ENCODE measurements at regions not wholly inside any gene's neighbourhood (a gene's known extent, or its start where the extent isn't known, plus 50 kb on each side); places are given as distances from the start of the nearest gene placed in this dataset.

DNA sequence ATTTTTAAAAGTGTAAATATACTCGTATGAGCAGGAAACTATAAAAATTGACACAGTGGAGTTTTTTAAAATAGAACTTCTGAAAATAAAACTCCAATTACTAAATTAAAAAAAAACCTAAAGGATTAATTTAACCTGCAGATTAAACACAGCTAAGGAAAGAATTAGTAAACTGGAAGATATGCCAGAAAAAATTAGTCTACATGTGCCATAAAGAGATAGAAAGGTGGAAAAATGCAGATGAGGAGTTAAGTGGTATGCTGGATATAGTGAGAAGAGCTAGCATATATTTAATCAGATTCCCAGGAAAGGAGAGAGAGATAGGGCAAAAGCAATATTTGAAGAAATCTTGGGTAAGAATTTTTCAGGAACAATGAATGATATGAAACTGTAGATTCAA lies 315.8 kb upstream of the CADM1 start:
- no peak overlapping the region for H3K4me3 ChIP-seq
- DNase-seq (ENCODE audit: low read depth in 1 of 2, low spot score in 1 of 2) = no peak
- CTCF ChIA-PET = no interaction called here
- H3K4me1 ChIP-seq = no peaks in the 10 kb centered on the region
- H3K27ac ChIP-seq = no peak overlapping the region
- POLR2A ChIA-PET = no interaction called here
- no peak for FAIRE-seq
- ATAC-seq = no peak
- TF ChIP-seq KDM5A (IDR thresholded peaks at IDR 0.05) (no peak), POLR2AphosphoS2 (conservative IDR thresholded peaks at IDR 0.05; ENCODE audit: low read length) (no peak), EP300 (IDR thresholded peaks at IDR 0.05) (no peak), HOXB5 (CRISPR knock-in tag; IDR thresholded peaks at IDR 0.05) (no peak), GATA3 (IDR thresholded peaks at IDR 0.05; ENCODE audit: borderline replicate concordance) (no peak), ZSCAN20 (CRISPR knock-in tag; IDR thresholded peaks at IDR 0.05) (no peak), FOSL2 (IDR thresholded peaks at IDR 0.05) (no peak), FOSL2 (CRISPR knock-in tag; IDR thresholded peaks at IDR 0.05) (no peak), NPAS2 (CRISPR knock-in tag; IDR thresholded peaks at IDR 0.05; ENCODE audit: borderline replicate concordance) (no peak), ZC3H11A (IDR thresholded peaks at IDR 0.05) (no peak), BHLHE40 (IDR thresholded peaks at IDR 0.05; ENCODE audit: low read depth, low read length) (no peak), CHD2 (IDR thresholded peaks at IDR 0.05; ENCODE audit: low read length, partially characterized antibody) (no peak)
- TF ChIP-seq, protein P1, sequence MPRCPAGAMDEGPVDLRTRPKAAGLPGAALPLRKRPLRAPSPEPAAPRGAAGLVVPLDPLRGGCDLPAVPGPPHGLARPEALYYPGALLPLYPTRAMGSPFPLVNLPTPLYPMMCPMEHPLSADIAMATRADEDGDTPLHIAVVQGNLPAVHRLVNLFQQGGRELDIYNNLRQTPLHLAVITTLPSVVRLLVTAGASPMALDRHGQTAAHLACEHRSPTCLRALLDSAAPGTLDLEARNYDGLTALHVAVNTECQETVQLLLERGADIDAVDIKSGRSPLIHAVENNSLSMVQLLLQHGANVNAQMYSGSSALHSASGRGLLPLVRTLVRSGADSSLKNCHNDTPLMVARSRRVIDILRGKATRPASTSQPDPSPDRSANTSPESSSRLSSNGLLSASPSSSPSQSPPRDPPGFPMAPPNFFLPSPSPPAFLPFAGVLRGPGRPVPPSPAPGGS (IDR thresholded peaks at IDR 0.05) = no peak
- TF ChIP-seq, protein P2, sequence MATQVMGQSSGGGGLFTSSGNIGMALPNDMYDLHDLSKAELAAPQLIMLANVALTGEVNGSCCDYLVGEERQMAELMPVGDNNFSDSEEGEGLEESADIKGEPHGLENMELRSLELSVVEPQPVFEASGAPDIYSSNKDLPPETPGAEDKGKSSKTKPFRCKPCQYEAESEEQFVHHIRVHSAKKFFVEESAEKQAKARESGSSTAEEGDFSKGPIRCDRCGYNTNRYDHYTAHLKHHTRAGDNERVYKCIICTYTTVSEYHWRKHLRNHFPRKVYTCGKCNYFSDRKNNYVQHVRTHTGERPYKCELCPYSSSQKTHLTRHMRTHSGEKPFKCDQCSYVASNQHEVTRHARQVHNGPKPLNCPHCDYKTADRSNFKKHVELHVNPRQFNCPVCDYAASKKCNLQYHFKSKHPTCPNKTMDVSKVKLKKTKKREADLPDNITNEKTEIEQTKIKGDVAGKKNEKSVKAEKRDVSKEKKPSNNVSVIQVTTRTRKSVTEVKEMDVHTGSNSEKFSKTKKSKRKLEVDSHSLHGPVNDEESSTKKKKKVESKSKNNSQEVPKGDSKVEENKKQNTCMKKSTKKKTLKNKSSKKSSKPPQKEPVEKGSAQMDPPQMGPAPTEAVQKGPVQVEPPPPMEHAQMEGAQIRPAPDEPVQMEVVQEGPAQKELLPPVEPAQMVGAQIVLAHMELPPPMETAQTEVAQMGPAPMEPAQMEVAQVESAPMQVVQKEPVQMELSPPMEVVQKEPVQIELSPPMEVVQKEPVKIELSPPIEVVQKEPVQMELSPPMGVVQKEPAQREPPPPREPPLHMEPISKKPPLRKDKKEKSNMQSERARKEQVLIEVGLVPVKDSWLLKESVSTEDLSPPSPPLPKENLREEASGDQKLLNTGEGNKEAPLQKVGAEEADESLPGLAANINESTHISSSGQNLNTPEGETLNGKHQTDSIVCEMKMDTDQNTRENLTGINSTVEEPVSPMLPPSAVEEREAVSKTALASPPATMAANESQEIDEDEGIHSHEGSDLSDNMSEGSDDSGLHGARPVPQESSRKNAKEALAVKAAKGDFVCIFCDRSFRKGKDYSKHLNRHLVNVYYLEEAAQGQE (IDR thresholded peaks at IDR 0.05) = no peak
- TF ChIP-seq, protein P3, sequence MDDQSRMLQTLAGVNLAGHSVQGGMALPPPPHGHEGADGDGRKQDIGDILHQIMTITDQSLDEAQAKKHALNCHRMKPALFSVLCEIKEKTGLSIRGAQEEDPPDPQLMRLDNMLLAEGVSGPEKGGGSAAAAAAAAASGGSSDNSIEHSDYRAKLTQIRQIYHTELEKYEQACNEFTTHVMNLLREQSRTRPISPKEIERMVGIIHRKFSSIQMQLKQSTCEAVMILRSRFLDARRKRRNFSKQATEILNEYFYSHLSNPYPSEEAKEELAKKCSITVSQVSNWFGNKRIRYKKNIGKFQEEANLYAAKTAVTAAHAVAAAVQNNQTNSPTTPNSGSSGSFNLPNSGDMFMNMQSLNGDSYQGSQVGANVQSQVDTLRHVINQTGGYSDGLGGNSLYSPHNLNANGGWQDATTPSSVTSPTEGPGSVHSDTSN (IDR thresholded peaks at IDR 0.05) = no peak
- TF ChIP-seq, protein P4, sequence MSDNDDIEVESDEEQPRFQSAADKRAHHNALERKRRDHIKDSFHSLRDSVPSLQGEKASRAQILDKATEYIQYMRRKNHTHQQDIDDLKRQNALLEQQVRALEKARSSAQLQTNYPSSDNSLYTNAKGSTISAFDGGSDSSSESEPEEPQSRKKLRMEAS (IDR thresholded peaks at IDR 0.05) = no peak
- WGBS (ENCODE audit: missing lambda C conversion rate) = 0% methylated on average over 1 of the region's 1 CpG
- no peak overlapping the region for H3K4me2 ChIP-seq
- H3K9me3 ChIP-seq = no peaks in the 10 kb centered on the region

DNA sequence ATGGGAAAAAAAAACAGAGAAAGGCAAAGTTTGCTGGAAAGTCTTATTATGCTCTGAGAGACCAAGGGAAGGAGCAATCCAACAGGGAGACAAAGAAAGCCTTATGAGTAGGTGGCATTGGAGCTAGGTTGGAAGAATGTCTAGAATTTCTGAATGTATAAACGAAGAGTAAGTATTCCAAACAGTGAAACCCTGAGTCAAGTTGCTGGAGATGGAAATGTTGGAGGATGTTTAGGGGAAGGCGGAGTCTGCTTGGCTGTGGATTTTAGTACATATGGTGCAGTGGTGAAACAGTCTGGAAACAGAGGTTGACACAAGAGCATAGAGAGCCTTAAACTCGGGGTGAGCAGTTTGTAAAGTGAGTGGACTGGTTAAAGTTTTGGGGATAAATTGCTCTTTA lies 314.8 kb upstream of the CADM1 start:
- CTCF ChIA-PET = interaction anchor here (0.7 kb wide), 1 partner anchor 17 kb away, joined by 4 read pairs; no protein-coding TSS in a partner anchor
- ATAC-seq = no peak
- WGBS (ENCODE audit: missing lambda C conversion rate) = 1% methylated on average over 3 of the region's 3 CpGs
- H3K9me3 ChIP-seq = no peaks in the 10 kb centered on the region
- DNase-seq (ENCODE audit: low read depth in 1 of 2, low spot score in 1 of 2) = no peak
- POLR2A ChIA-PET = no interaction called here
- no peak for FAIRE-seq
- no peak overlapping the region for H3K27ac ChIP-seq
- no peaks in the 10 kb centered on the region for H3K4me1 ChIP-seq
- H3K4me3 ChIP-seq = no peak overlapping the region
- no peak overlapping the region for H3K4me2 ChIP-seq
- TF ChIP-seq, protein P5, sequence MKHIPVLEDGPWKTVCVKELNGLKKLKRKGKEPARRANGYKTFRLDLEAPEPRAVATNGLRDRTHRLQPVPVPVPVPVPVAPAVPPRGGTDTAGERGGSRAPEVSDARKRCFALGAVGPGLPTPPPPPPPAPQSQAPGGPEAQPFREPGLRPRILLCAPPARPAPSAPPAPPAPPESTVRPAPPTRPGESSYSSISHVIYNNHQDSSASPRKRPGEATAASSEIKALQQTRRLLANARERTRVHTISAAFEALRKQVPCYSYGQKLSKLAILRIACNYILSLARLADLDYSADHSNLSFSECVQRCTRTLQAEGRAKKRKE (CRISPR knock-in tag; IDR thresholded peaks at IDR 0.05; ENCODE audit: low read depth) = no peak
- TF ChIP-seq ZNF302 (CRISPR knock-in tag; IDR thresholded peaks at IDR 0.05) (no peak), TP53 (CRISPR knock-in tag; IDR thresholded peaks at IDR 0.05) (no peak), POLR2AphosphoS2 (conservative IDR thresholded peaks at IDR 0.05; ENCODE audit: low read length) (no peak), RARB (CRISPR knock-in tag; IDR thresholded peaks at IDR 0.05) (no peak), HOXB13 (CRISPR knock-in tag; IDR thresholded peaks at IDR 0.05; ENCODE audit: low read depth) (no peak), MAFK (IDR thresholded peaks at IDR 0.05; ENCODE audit: partially characterized antibody) (no peak), RNF2 (IDR thresholded peaks at IDR 0.05; ENCODE audit: borderline replicate concordance, low read depth) (no peak), CHD2 (IDR thresholded peaks at IDR 0.05; ENCODE audit: low read length, partially characterized antibody) (no peak), NPAS2 (CRISPR knock-in tag; IDR thresholded peaks at IDR 0.05; ENCODE audit: borderline replicate concordance) (no peak)
- TF ChIP-seq, protein P6, sequence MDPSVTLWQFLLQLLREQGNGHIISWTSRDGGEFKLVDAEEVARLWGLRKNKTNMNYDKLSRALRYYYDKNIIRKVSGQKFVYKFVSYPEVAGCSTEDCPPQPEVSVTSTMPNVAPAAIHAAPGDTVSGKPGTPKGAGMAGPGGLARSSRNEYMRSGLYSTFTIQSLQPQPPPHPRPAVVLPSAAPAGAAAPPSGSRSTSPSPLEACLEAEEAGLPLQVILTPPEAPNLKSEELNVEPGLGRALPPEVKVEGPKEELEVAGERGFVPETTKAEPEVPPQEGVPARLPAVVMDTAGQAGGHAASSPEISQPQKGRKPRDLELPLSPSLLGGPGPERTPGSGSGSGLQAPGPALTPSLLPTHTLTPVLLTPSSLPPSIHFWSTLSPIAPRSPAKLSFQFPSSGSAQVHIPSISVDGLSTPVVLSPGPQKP (IDR thresholded peaks at IDR 0.05; ENCODE audit: low read depth, low read length) = no peak
- TF ChIP-seq, protein P7, sequence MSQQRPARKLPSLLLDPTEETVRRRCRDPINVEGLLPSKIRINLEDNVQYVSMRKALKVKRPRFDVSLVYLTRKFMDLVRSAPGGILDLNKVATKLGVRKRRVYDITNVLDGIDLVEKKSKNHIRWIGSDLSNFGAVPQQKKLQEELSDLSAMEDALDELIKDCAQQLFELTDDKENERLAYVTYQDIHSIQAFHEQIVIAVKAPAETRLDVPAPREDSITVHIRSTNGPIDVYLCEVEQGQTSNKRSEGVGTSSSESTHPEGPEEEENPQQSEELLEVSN (IDR thresholded peaks at IDR 0.05; ENCODE audit: borderline replicate concordance, low read depth) = no peak
- TF ChIP-seq, protein P2 (IDR thresholded peaks at IDR 0.05) = no peak
